ENCODE measurements at regions not wholly inside any gene's neighbourhood (a gene's known extent, or its start where the extent isn't known, plus 50 kb on each side); places are given as distances from the start of the nearest gene placed in this dataset.

DNA sequence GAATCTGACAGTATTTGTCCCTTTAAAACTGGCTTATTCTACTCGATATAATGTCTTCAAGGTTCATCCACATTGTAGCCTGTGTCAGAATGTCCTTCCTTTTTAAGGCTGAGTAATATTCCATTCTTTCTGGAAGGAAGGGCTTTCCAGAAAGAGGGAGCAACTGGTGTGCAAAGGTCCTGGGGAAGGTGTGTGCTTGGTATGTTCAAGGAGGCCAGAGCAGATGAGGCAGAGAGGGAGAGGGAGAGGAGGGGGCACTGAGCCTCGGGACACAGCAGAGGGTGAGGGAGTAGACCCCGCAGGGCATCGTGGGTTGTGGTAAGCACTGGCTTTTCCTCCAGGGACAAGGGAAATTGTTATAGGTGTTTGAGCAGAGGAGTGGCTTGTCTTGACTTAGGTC, 90.9 kb upstream of the NCOR2 start:
- TF ChIP-seq POLR2A (IDR thresholded peaks at IDR 0.05; ENCODE audit: low read depth, low read length): no peak
- TF ChIP-seq, protein P1, sequence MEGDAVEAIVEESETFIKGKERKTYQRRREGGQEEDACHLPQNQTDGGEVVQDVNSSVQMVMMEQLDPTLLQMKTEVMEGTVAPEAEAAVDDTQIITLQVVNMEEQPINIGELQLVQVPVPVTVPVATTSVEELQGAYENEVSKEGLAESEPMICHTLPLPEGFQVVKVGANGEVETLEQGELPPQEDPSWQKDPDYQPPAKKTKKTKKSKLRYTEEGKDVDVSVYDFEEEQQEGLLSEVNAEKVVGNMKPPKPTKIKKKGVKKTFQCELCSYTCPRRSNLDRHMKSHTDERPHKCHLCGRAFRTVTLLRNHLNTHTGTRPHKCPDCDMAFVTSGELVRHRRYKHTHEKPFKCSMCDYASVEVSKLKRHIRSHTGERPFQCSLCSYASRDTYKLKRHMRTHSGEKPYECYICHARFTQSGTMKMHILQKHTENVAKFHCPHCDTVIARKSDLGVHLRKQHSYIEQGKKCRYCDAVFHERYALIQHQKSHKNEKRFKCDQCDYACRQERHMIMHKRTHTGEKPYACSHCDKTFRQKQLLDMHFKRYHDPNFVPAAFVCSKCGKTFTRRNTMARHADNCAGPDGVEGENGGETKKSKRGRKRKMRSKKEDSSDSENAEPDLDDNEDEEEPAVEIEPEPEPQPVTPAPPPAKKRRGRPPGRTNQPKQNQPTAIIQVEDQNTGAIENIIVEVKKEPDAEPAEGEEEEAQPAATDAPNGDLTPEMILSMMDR (conservative IDR thresholded peaks at IDR 0.05; ENCODE audit: low read depth, low read length): no peak
- TF ChIP-seq MAZ (IDR thresholded peaks at IDR 0.05; ENCODE audit: borderline replicate concordance, low read depth, low read length): no peak
- TF ChIP-seq, protein P2, sequence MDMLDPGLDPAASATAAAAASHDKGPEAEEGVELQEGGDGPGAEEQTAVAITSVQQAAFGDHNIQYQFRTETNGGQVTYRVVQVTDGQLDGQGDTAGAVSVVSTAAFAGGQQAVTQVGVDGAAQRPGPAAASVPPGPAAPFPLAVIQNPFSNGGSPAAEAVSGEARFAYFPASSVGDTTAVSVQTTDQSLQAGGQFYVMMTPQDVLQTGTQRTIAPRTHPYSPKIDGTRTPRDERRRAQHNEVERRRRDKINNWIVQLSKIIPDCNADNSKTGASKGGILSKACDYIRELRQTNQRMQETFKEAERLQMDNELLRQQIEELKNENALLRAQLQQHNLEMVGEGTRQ (IDR thresholded peaks at IDR 0.05; ENCODE audit: low read depth, low read length): no peak

All from IMR-90 (cell line).